ENCODE measurements at regions not wholly inside any gene's neighbourhood (a gene's known extent, or its start where the extent isn't known, plus 50 kb on each side); places are given as distances from the start of the nearest gene placed in this dataset.

DNA sequence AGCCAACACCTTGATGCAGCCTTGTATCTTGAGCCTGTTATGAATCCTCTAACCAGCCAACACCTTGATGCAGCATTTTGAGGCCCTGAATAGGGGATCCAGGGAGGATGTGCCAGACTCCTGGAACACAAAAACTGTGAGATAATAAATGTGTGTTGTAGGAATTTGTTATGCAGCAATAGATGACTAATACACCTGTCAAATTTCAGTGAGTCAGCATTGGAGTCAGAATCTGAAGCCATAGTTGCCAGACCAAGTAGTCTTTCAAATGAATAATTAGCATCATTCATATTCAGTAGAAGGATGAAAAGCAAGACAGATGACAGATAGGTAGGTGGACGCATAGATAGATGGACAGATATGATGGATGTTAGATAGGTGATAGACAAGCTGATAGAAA lies 942.5 kb upstream of the SLC39A10 start:
- Histone ChIP-seq H4K20me1 (ENCODE audit: insufficient read depth, low read length) (no peaks in the 10 kb centered on the region), H2AFZ (ENCODE audit: low read length) (no peak overlapping the region), H3K4me3 (replicated peaks in 1 of 3; ENCODE audit: insufficient read depth in 1 of 3, low read depth in 2 of 3, low read length in 3 of 3) (no peak overlapping the region), H3K4me1 (ENCODE audit: insufficient read depth, low read length) (no peaks in the 10 kb centered on the region), H3K9ac (ENCODE audit: insufficient read depth, low read depth, low read length) (no peak overlapping the region), H3K27me3 (ENCODE audit: control insufficient read depth in 1 of 2, insufficient read depth in 2 of 2, low read length in 2 of 2) (no peaks in the 10 kb centered on the region), H3K4me2 (ENCODE audit: low read depth, low read length) (no peak overlapping the region), H3K79me2 (ENCODE audit: insufficient read depth, low read length) (no peaks in the 10 kb centered on the region), H3K9me3 (ENCODE audit: low read length) (no peaks in the 10 kb centered on the region), H3K36me3 (replicated peaks in 1 of 2; ENCODE audit: control insufficient read depth in 1 of 2, insufficient read depth in 2 of 2, low read length in 2 of 2) (no peaks in the 10 kb centered on the region), H3K27ac (ENCODE audit: extremely low read length, insufficient read depth, low read length) (no peak overlapping the region)
- no peak for DNase-seq (ENCODE audit: low spot score)
- in situ Hi-C loops (cut with HindIII; ENCODE audit: extremely low pct_ligation_motif_present, low pct_unique_long_range_greater_than_20kb) (no loop called here), intact Hi-C loops (cut with micrococcal nuclease; ENCODE audit: unreplicated experiment) (no loop called here)
- FAIRE-seq = no peak
- no TSS peak for BruUV-seq (replicated peaks)
- 18% methylated on average over 1 of the region's 1 CpG for WGBS (ENCODE audit: low lambda C conversion rate)
- TF ChIP-seq IRX3 (CRISPR knock-in tag; IDR thresholded peaks at IDR 0.05; ENCODE audit: borderline replicate concordance, low read depth) = no peak
- TF ChIP-seq SATB2 (CRISPR knock-in tag; IDR thresholded peaks at IDR 0.05) = no peak
- TF ChIP-seq CCDC6 (CRISPR knock-in tag; IDR thresholded peaks at IDR 0.05) = no peak
- 0 out of 4 replicates have a peak, but pooled peaks of 1 of the 2 experiments have one; percentile 3 for TF ChIP-seq MAFK (conservative IDR thresholded peaks at IDR 0.05 in 1 of 2, IDR thresholded peaks at IDR 0.05 in 1 of 2; ENCODE audit: low read length in 2 of 2)
- ChIA-PET POLR2A (no interaction called here), CTCF (ENCODE audit: low intra/inter-chr PET ratio, low total read pairs) (no interaction called here)
- ATAC-seq = no peak

GRCh38 chr2:194709840-194710239 lies 947.2 kb upstream of the SLC39A10 start:
- in situ Hi-C loops (cut with HindIII; ENCODE audit: extremely low pct_ligation_motif_present, low pct_unique_long_range_greater_than_20kb) = no loop called here
- Histone ChIP-seq H3K4me1 (ENCODE audit: insufficient read depth, low read length) (no peaks in the 10 kb centered on the region), H3K4me2 (ENCODE audit: low read depth, low read length) (no peak overlapping the region), H3K27ac (ENCODE audit: extremely low read length, insufficient read depth, low read length) (no peak overlapping the region), H3K9me3 (ENCODE audit: low read length) (no peaks in the 10 kb centered on the region), H4K20me1 (ENCODE audit: insufficient read depth, low read length) (no peaks in the 10 kb centered on the region), H3K27me3 (ENCODE audit: control insufficient read depth in 1 of 2, insufficient read depth in 2 of 2, low read length in 2 of 2) (no peaks in the 10 kb centered on the region), H3K9ac (ENCODE audit: insufficient read depth, low read depth, low read length) (no peak overlapping the region), H3K79me2 (ENCODE audit: insufficient read depth, low read length) (no peaks in the 10 kb centered on the region), H2AFZ (ENCODE audit: low read length) (no peak overlapping the region), H3K36me3 (replicated peaks in 1 of 2; ENCODE audit: control insufficient read depth in 1 of 2, insufficient read depth in 2 of 2, low read length in 2 of 2) (no peaks in the 10 kb centered on the region), H3K4me3 (replicated peaks in 1 of 3; ENCODE audit: insufficient read depth in 1 of 3, low read depth in 2 of 3, low read length in 3 of 3) (no peak overlapping the region)
- 3% methylated on average over 3 of the region's 3 CpGs for WGBS (ENCODE audit: low lambda C conversion rate)
- BruUV-seq (replicated peaks) = no TSS peak
- TF ChIP-seq MXD4 (CRISPR knock-in tag; IDR thresholded peaks at IDR 0.05) (no peak), ZNF10 (CRISPR knock-in tag; IDR thresholded peaks at IDR 0.05; ENCODE audit: borderline replicate concordance, low read depth) (no peak), ZNF800 (CRISPR knock-in tag; IDR thresholded peaks at IDR 0.05) (no peak), ZNF335 (CRISPR knock-in tag; IDR thresholded peaks at IDR 0.05) (no peak), ZKSCAN8 (CRISPR knock-in tag; IDR thresholded peaks at IDR 0.05; ENCODE audit: borderline replicate concordance) (no peak)
- ATAC-seq (no peak), DNase-seq (ENCODE audit: low spot score) (no peak), FAIRE-seq (no peak)
- intact Hi-C loops (cut with micrococcal nuclease; ENCODE audit: unreplicated experiment) = no loop called here
- ChIA-PET CTCF (ENCODE audit: low intra/inter-chr PET ratio, low total read pairs) (no interaction called here), POLR2A (no interaction called here)
